Urinary bladder (tissue), 3 donors: ENCODE measurements at regions not wholly inside any gene's neighbourhood (a gene's known extent, or its start where the extent isn't known, plus 50 kb on each side); places are given as distances from the start of the nearest gene placed in this dataset.

ENCODE experiments used
- DNase-seq: peaks from one replicate; pipeline ENCODE4 v3.0.0-alpha.2; 2015; ENCODE audit errors: extremely low spot score
- H3K27ac ChIP-seq: one replicate; pipeline ENCODE4 v1.5.1; 2013; ENCODE audit warnings: low read depth, mild to moderate bottlenecking, moderate library complexity
- H3K36me3 ChIP-seq: one replicate; pipeline ENCODE4 v1.6.1; 2013; ENCODE audit warnings: mild to moderate bottlenecking, moderate library complexity; ENCODE audit not compliant: insufficient read depth
- H3K4me1 ChIP-seq: one replicate; pipeline ENCODE4 v1.6.1; 2013; ENCODE audit warnings: mild to moderate bottlenecking, moderate library complexity; ENCODE audit not compliant: insufficient read depth
- H3K4me3 ChIP-seq: one replicate; pipeline ENCODE4 v1.5.1; 2013; ENCODE audit warnings: low read depth, low read length
- WGBS: extraction: QIAGEN DNeasy Blood & Tissue Kit; methylation state at CpG from one replicate; pipeline ENCODE4 v1.1.7; 2013; 5-methylcytosine and 5-hydroxymethylcytosine counted together
- donor health status: healthy with polysubstance abuse.
- donor health status: healthy.

DNA sequence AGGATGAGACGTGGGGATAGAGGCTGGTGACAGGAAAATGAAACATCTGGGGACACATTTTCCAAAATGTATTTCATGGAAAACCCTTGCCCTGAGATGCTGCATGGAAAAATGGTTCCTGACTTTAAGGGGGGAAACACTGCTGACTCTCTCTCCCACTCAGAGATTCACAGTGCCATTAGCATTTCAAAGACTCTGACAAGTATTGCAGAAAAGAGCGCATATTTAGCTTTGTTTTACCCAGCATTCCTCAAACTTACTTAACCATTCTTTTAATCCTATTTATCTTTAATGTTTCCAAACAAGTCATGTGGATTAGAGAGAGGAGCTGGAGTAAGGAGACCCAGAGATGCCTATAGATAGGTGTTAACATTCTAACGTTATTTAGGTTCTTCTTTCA, 141.8 kb upstream of the DYRK2 start:
- Histone ChIP-seq H3K4me1 (no peaks in the 10 kb centered on the region), H3K4me3 (no peak overlapping the region), H3K27ac (no peak overlapping the region), H3K36me3 (no peaks in the 10 kb centered on the region)
- WGBS: 60% methylated on average over 3 of the region's 3 CpGs
- DNase-seq: no peak

DNA sequence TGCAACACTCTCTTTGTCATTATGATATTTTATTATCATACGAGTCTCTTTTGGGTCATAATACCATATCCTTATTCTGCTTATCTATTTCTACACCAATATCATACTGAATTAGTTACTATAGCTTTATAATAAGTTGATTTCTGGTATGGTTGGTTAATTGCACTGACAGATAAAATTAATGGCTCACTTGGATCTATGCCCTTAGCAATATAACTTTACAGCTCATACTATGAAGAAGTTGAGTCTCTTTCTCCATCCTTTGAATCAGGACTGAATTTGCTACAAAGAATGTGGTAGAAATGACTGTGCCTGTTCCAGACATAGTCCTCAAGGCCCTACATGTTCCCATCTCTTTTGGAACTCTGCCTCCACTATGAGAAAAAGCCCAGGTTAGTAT, 139.7 kb upstream of the DYRK2 start:
- Histone ChIP-seq H3K4me3 (no peak overlapping the region), H3K4me1 (no peaks in the 10 kb centered on the region), H3K36me3 (no peaks in the 10 kb centered on the region), H3K27ac (no peak overlapping the region)
- 88% methylated on average over 1 of the region's 1 CpG for WGBS
- no peak for DNase-seq

DNA sequence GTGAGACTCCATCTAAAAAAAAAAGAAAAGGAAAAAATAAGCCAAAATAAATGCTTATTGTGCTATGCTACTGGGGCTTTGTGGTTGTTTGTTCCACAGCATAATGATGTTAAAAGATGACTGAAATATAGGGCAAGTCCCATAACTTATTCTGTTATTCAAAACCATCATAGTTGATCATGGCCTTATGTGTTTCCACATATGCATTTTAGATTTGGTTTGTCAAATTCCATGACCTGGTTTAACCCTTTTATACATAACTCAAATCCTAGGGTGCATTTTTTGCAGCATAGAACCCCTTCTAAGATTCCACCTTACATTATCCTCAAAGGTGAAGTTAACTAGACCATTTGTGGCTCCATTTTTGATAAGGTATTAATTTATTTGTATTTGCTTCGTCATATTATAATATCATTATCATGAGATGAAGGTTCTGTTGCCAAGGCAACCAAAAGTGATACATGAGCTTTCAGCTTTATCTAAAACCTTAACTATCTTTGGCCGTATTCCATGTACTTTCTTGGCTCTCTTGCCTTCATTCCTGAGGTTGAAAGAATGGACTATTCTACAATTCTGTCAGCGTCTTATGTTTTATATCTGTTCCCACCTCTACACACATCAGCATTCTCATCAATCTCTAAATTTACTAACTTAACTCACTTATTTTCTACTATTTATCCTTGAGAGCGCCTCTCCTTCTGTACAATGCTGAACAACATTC, 138.7 kb upstream of the DYRK2 start:
- no peak for DNase-seq
- H3K27ac ChIP-seq: no peak overlapping the region
- H3K4me3 ChIP-seq: no peak overlapping the region
- no peaks in the 10 kb centered on the region for H3K4me1 ChIP-seq
- H3K36me3 ChIP-seq: no peaks in the 10 kb centered on the region
- WGBS: 42% methylated on average over 4 of the region's 4 CpGs

DNA sequence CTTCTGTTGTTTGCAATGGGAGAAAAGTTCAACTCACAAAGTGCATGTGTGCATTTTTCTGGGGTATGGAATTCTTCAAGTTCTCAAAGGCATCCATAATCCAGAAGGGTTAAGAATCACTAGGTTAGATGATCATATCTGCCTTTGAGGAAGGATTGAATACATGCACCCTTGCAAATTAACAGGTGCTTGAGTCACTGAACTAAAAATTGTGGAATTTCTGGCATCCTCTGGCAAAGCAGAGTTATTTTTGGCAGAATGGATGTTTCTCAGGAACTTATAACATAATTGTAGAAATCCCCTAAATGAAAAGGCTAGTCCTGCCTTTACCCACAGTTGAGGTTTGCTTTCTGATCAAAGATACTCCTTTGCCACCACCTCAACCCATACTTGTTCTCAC, 136.5 kb upstream of the DYRK2 start:
- no peak for DNase-seq
- no peaks in the 10 kb centered on the region for H3K36me3 ChIP-seq
- H3K27ac ChIP-seq: no peak overlapping the region
- peaks cover 2% of the 10 kb centered on the region for H3K4me1 ChIP-seq
- no peak overlapping the region for H3K4me3 ChIP-seq

DNA sequence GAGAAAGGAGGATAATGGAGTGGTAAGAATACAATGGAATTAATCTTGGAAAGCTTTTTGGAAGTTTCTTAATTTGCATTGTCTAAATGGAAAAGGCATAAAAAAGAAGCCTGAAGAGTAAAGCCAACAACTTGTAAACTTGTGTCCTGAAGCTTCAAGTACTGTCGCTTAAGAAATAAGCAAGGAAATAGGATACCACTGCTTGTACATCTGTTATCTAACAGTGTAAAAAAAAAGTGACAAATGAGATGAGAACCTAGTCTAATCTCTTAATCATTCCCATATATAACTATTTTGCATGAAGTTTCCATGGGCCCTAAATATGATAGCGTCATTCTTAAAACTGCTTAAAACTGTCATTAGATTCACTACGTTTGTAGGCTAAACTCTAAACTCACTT, 134.0 kb upstream of the DYRK2 start:
- Histone ChIP-seq H3K36me3 (no peaks in the 10 kb centered on the region), H3K4me3 (no peak overlapping the region), H3K27ac (no peak overlapping the region), H3K4me1 (peaks cover 5% of the 10 kb centered on the region)
- no peak for DNase-seq
- WGBS: 64% methylated on average over 3 of the region's 3 CpGs

DNA sequence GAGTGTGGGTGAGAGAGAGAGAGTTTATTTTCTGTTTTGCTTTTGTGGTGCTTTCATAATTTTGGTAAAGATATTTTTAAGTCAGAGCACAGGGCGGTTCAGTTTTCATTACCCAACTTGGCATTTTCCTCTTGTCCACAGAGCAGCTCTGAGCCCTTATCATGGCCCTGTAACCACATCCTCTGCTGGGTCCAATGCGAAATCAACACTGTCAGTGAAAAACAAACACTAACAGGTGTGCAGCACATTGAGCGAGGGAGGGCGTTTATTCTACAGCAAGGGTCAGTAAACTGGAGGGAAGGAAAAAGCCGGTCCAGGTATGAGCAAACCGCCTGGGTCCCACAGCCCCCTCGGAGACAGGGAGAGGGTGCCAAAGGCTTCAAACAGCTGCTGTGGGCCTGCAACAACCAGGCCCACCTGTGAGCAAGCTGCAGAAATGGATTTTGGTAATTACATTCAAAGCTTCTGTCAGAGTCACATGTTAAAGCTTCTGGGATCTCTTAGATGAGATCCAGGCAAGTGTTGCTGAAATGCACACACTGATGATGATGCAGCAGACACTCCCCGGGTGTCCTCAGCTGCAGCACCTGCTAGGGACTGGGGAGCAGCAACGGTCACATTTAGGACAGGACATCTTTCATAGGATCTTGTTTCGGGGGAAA, 132.7 kb upstream of the DYRK2 start:
- H3K27ac ChIP-seq: no peak overlapping the region
- WGBS: 61% methylated on average over 10 of the region's 10 CpGs
- DNase-seq: no peak

DNA sequence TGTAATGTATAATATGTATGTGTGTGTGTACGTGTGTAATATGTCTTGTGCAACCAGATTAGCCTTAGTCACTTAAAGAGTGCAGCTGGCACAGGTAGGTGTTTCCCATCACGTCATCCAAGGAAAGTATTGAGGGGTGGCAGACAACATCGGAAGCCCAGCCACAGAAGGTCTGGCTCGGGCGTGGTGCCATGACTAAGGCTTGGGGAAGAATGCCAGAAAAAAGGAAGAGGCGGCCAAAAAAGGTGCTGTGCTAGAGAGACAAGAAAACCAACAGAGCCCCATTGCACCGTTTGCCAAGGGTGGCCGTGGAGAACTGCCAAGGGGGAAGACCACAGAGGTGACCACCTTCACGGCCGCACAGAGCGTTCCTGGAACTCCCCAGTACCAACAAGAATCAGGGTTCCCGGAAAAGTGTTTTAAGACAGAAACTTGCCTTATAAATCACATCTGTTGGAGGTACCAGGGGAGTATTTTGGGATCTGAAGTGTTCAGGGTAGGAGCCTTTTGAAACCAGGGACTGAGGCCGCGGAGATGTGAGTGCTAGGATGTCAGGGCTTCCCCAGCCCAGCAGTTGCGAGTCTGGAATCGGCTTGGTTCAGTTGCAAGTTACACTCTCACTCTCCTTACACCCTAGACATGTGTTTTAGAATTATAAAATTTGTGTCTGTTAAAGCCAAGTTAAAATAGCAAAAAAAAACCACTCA, 131.2 kb upstream of the DYRK2 start:
- Histone ChIP-seq H3K27ac (no peak overlapping the region), H3K4me3 (no peak overlapping the region), H3K36me3 (no peaks in the 10 kb centered on the region), H3K4me1 (peaks cover 5% of the 10 kb centered on the region)
- WGBS: 46% methylated on average over 16 of the region's 16 CpGs
- DNase-seq: no peak

More for the DNA sequence above, 132.7 kb upstream of the DYRK2 start:
- no peak overlapping the region for H3K4me3 ChIP-seq
- peaks cover 5% of the 10 kb centered on the region for H3K4me1 ChIP-seq
- H3K36me3 ChIP-seq: no peaks in the 10 kb centered on the region

DNA sequence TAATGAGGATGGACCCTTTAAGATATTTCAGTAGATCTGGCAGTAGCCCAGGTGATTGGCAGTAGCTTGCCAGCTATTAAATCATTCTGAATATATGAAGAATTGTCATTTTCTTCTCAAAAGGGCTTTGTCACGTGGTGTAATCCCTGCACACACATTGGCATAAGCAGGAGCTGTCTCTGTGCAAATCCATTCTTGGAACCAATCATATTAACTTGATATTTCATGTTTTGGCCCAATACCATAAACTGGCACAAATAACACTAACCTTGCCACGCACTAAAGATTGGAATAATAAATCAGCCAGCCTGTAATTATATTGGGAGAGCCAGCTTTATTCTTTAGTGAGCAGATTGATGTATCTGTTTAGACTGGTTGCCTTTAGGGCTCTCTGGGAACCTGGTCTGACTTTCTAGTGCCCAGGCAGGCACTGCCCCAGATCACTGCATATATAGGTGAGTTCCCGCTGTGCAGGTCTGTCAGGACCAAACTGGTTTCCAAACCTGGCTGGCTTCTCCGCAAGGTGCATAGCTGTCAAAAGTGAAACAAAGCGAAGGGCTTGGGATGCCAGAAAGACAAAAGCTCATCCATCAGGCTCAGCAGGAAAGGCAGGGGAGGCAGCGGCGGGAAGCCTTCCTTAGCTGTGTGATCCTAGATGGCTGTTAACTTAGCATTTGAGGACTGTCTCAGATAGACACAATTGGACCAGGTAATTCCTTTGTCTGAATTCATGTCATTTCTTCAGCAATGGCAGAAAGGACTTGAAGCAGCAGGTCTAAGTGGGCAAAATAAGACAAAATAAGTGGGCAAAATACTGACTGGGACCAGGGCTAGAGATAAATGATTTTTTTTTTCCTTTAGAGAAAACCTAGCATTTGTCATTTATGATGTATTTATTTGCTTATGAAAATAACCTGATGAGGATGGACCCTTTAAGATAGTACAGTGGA, 128.8 kb upstream of the DYRK2 start:
- 81% methylated on average over 7 of the region's 7 CpGs for whole genome bisulfite sequencing
- Histone ChIP-seq H3K36me3 (no peaks in the 10 kb centered on the region), H3K27ac (no peak overlapping the region), H3K4me3 (no peak overlapping the region), H3K4me1 (peaks cover 5% of the 10 kb centered on the region)
- DNase-seq: no peak

DNA sequence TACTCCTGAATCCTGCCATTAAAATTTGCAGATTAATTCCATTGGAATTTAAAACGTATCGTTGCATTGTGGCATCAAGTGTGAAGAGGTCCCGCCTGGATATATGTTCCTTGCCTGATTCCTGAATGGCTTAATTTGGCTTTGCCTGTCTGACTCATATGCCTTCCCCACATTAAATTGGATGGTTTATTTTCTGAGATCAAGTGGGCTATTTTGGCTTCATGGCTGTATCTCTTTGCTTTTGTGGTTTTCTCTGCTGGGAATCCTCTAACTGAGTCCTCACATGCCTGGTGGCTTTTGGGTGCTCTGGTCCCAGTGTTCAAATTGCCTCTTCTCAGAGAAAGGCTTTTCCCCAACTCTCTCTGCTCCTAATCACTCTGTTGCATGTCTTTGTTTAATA, 127.9 kb upstream of the DYRK2 start:
- no peak for DNase-seq
- no peak overlapping the region for H3K27ac ChIP-seq
- no peak overlapping the region for H3K4me3 ChIP-seq
- WGBS: 84% methylated on average over 3 of the region's 3 CpGs
- H3K4me1 ChIP-seq: peaks cover 2% of the 10 kb centered on the region
- no peaks in the 10 kb centered on the region for H3K36me3 ChIP-seq

DNA sequence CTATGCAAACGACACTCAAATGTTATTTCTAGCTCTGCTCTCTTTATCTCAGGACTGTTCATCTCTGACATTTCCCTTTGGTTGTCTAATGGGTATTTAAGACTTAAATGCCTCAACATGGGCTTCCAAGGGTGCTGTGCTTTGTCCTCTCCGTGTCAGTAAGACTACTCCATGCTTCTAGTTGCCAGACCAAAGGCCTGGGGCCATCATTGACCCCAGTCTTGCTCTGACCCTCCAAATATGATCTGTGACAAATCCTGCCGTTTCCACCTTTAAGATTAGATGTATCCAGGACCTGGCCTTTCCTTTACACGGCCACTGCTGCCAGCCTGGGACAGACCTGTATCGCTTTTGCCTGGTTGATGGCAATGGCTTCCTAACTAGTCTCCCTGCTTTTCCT, 126.3 kb upstream of the DYRK2 start:
- H3K36me3 ChIP-seq: no peaks in the 10 kb centered on the region
- H3K4me1 ChIP-seq: peaks cover under 1% of the 10 kb centered on the region
- no peak overlapping the region for H3K4me3 ChIP-seq
- H3K27ac ChIP-seq: no peak overlapping the region
- WGBS: 74% methylated on average over 5 of the region's 5 CpGs
- no peak for DNase-seq

DNA sequence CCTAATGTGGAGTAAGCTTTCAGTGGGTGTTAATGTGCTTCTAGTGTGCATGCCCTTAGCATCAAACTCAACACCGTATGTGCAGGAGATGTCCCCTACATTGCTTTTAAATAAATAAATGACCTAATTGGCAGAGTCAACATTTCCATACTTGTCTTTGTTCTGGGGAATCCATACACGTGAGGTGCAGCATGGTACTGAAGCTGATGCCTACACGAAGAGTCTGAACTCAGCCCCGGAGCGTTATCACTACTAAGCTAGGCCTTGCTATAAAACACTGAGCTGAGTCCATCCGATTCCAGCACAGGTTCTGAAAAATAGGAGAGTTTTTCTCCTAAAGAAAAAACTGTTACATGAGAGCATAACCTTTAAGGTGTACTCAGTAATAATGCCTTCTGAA, 125.0 kb upstream of the DYRK2 start:
- WGBS: 86% methylated on average over 6 of the region's 6 CpGs
- Histone ChIP-seq H3K4me3 (no peak overlapping the region), H3K4me1 (no peaks in the 10 kb centered on the region), H3K36me3 (no peaks in the 10 kb centered on the region), H3K27ac (no peak overlapping the region)
- DNase-seq: no peak

DNA sequence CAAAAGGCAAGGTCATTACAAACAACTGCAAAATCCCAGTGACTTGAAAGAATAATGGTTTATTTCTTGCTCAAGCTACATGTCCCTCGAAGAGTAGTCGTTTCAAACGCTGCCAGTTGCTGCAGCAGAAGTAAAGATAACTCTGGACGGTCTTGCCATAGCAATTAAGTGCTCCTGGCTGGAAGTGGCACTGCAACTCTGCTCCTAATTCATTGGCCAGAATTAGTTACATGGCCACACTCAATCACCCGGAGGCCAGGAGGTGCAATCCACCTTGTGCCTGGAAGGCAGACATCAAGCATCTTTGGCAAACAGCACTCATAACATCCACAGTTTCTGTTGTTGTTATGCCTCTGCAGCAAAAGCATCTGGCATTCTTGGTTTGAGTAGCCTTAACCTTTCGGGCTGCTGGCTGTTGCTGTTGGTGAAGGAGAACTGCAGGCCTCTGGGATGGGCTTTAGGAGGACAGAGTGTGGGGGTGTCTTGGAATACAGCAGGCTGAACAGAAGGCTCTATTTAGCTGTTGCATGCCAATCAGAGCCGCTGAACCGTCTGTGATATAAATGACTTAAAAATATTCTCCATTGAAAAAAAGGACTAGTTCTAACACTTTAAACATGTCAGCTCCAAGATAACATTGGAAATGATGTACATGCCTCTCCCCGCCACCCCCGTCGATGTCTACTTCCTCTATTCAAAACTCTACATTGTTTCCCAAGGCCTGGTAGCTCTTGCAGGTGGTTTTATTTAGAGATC, 123.5 kb upstream of the DYRK2 start:
- no peaks in the 10 kb centered on the region for H3K4me1 ChIP-seq
- no peak overlapping the region for H3K4me3 ChIP-seq
- no peak overlapping the region for H3K27ac ChIP-seq
- whole genome bisulfite sequencing: 73% methylated on average over 11 of the region's 11 CpGs
- no peak for DNase-seq
- H3K36me3 ChIP-seq: no peaks in the 10 kb centered on the region

DNA sequence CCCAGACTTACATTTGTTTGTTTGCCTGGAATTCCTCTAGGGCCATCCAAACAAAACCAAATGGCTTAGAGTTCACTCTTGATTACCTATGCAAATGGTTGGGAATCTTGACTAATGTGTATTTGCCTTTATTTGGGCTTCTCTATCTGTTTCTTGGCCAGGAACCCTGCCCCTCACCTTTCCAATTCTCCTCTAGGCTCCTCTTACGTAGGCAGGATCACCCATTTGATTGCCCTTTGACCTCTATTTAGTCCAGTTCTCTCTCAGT, 123.0 kb upstream of the DYRK2 start:
- H3K4me1 ChIP-seq: no peaks in the 10 kb centered on the region
- DNase-seq: no peak
- 96% methylated on average over 1 of the region's 1 CpG for WGBS
- H3K4me3 ChIP-seq: no peak overlapping the region
- no peaks in the 10 kb centered on the region for H3K36me3 ChIP-seq
- H3K27ac ChIP-seq: no peak overlapping the region
